Tibial nerve (tissue), 4 donors: ENCODE measurements at regions not wholly inside any gene's neighbourhood (a gene's known extent, or its start where the extent isn't known, plus 50 kb on each side); places are given as distances from the start of the nearest gene placed in this dataset.

Experiments used
- DNase-seq, 2 donors: peaks; one replicate each; pipeline ENCODE4 v3.0.0-alpha.2; 2019; ENCODE audit warnings: low spot score in 2 of 2
- H3K27ac ChIP-seq, 4 donors: fragments of 200-600 bp; sonication (generic) in 3 of 4; one replicate each; pipeline ENCODE4 v1.5.1; 2017 to 2019; ENCODE audit warnings: mild to moderate bottlenecking in 1 of 4
- H3K27me3 ChIP-seq, 2 donors: fragments of 200-600 bp; sonication (generic) in 1 of 2; one replicate each; pipeline versions ENCODE4 v1.5.1 to v1.6.0; 2017 to 2019
- H3K36me3 ChIP-seq, 3 donors: fragments of 200-600 bp; sonication (generic); one replicate each; pipeline ENCODE4 v1.5.1; 2018 to 2019
- H3K4me1 ChIP-seq, 4 donors: fragments of 200-600 bp; sonication (generic) in 3 of 4; one replicate each; pipeline ENCODE4 v1.5.1; 2017 to 2019
- H3K4me3 ChIP-seq, 4 donors: fragments of 200-600 bp; sonication (generic) in 3 of 4; one replicate each; pipeline ENCODE4 v1.5.1; 2017 to 2019; ENCODE audit warnings: mild to moderate bottlenecking in 1 of 4, moderate library complexity in 1 of 4
- H3K9me3 ChIP-seq, 4 donors: fragments of 200-600 bp; sonication (generic) in 3 of 4; one replicate each; pipeline ENCODE4 v1.5.1; 2017 to 2019
- CTCF ChIP-seq, 5 experiments: fragments of 200-600 bp in 3 of 5; fragments of 450-650 bp in 2 of 5; sonication (generic) in 3 of 5; IDR thresholded peaks; one replicate each; pipeline ENCODE4 v1.5.1; 2016 to 2019; ENCODE audit warnings: antibody characterized with exemption in 5 of 5, mild to moderate bottlenecking in 3 of 5, moderate library complexity in 2 of 5
- EP300 ChIP-seq, 2 donors: sonication (generic); formaldehyde crosslinking; IDR thresholded peaks; one replicate each; pipeline ENCODE4 v1.6.1; 2017; ENCODE audit warnings: antibody characterized with exemption in 2 of 2, mild to moderate bottlenecking in 1 of 2
- POLR2A ChIP-seq, 2 donors: fragments of 450-650 bp; IDR thresholded peaks; one replicate each; pipeline ENCODE4 v1.6.1; 2017; ENCODE audit warnings: antibody characterized with exemption in 2 of 2, mild to moderate bottlenecking in 2 of 2, moderate library complexity in 2 of 2
- WGBS, 2 donors: methylation state at CpG; one replicate each; pipeline ENCODE4 v1.1.5; 2018; 5-methylcytosine and 5-hydroxymethylcytosine counted together

GRCh38 chr7:19463581-19463980 is 245.3 kb downstream of the POLR1F start:
- 92 to 96% methylated on average over 3 of the region's 3 CpGs for whole genome bisulfite sequencing, 2 donors
- H3K9me3 ChIP-seq, result no peaks in the 10 kb centered on the region
- H3K27ac ChIP-seq, result no peak overlapping the region
- no peak for TF ChIP-seq CTCF (IDR thresholded peaks at IDR 0.05)
- TF ChIP-seq POLR2A (IDR thresholded peaks at IDR 0.05), result no peak
- TF ChIP-seq EP300 (IDR thresholded peaks at IDR 0.05), result no peak
- H3K4me1 ChIP-seq, result no peaks in the 10 kb centered on the region
- H3K4me3 ChIP-seq, result no peak overlapping the region
- no peaks in the 10 kb centered on the region for H3K27me3 ChIP-seq
- DNase-seq, result no peak
- no peaks in the 10 kb centered on the region for H3K36me3 ChIP-seq

- H3K27ac ChIP-seq, result no peak overlapping the region
- H3K9me3 ChIP-seq, result peaks cover 0 to 8% (median 2%) of the 10 kb centered on the region in 4 donors
- H3K36me3 ChIP-seq, result no peaks in the 10 kb centered on the region
- H3K4me1 ChIP-seq, result no peaks in the 10 kb centered on the region
- TF ChIP-seq EP300 (IDR thresholded peaks at IDR 0.05) (no peak), CTCF (IDR thresholded peaks at IDR 0.05) (no peak), POLR2A (IDR thresholded peaks at IDR 0.05) (no peak)
- DNase-seq, result no peak
- no peaks in the 10 kb centered on the region for H3K27me3 ChIP-seq
- no peak overlapping the region for H3K4me3 ChIP-seq
- 29 to 32% methylated on average over 2 of the region's 2 CpGs for WGBS, 2 donors
Measured at GRCh38 chr7:19455623-19456022, 253.2 kb downstream of the POLR1F start.

DNA sequence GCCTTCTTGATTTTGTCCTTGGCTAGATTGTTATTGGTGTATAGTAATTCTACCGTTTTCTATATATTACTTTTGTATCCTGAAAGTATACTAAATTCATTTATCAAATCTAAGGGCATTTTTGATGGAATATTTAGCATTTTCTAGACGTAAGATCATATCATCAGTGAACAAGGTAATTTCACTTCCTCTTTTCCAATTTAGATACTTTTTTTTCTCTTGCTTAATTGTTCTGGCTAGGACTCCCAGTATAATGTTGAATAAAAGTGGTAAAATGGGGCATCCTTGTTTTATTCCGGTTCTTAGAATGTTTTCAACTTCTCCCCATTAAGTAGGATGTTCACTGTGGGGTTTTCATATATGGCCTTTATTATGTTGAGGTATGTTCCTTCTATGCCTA is 260.7 kb downstream of the POLR1F start:
- 82 to 92% methylated on average over 3 of the region's 3 CpGs for WGBS, 2 donors
- H3K27ac ChIP-seq, result no peak overlapping the region
- no peaks in the 10 kb centered on the region for H3K36me3 ChIP-seq
- no peaks in the 10 kb centered on the region for H3K4me1 ChIP-seq
- DNase-seq, result no peak
- H3K4me3 ChIP-seq, result no peak overlapping the region
- TF ChIP-seq CTCF (IDR thresholded peaks at IDR 0.05) (no peak), POLR2A (IDR thresholded peaks at IDR 0.05) (no peak), EP300 (IDR thresholded peaks at IDR 0.05) (no peak)
- peaks cover 0 to 8% (median 2%) of the 10 kb centered on the region in 4 donors for H3K9me3 ChIP-seq
- H3K27me3 ChIP-seq, result no peaks in the 10 kb centered on the region

DNA sequence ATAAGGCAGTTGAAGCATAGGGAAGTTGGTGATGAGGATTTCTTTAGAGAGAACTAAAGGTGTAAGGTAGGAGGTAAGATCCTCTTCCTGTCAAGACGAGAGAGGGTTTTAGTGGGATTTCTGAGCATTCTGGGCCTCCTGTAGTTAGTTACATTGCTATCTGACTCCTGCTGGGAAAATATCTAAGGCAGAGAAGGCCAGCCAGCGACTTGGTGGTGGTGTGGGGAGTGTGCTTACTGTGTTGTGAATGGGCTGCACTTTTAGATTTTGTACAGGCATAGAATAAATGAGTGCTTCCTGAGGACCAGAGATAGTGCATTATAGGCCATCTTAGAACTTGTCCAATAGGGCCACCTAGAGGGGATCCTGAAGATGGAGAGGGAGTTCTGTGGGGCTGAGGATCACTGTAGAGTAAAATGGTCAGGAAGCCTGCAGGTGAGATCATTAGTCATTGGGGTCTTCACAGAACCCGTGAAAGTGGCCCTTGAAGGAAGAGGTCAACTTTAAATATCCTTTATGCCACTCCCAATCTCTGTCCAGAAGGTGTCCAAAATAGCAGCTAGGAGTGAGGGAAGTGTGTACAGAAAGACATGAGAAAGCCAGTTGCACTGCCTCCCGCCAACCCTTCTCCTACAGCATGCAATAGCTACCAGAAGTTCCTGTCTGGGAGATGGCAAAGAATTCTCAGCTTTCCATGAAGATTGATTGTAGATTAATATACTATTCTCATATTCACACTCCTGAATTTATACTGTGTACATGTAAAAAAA is 266.6 kb downstream of the POLR1F start:
- no peaks in the 10 kb centered on the region for H3K4me1 ChIP-seq
- TF ChIP-seq POLR2A (IDR thresholded peaks at IDR 0.05) (no peak), EP300 (IDR thresholded peaks at IDR 0.05) (no peak), CTCF (IDR thresholded peaks at IDR 0.05) (no peak)

DNA sequence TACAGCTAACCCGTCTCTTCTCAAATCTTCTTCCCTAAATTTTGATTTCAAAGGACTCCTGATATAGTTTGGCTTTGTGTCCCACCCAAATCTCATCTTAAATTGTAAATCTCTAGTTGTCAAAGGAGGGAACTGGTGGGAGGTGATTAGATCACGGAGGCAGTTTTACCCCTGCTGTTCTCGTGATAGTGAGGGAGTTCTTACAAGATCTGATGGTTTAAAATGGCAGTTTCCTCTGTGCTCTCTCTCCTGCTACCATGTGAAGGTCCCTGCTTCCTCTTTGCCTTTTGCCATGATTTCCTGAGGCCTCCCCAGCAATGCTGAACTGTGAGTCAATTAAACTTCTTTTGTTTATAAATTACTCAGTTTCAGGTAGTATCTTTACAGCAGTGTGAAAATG is 269.3 kb downstream of the POLR1F start:
- Histone ChIP-seq H3K27ac (no peak overlapping the region), H3K36me3 (no peaks in the 10 kb centered on the region), H3K9me3 (no peaks in the 10 kb centered on the region), H3K4me3 (no peak overlapping the region), H3K27me3 (no peaks in the 10 kb centered on the region), H3K4me1 (no peaks in the 10 kb centered on the region)
- 70% methylated on average over 3 of the region's 3 CpGs for WGBS, 2 donors
- TF ChIP-seq EP300 (IDR thresholded peaks at IDR 0.05) (no peak), CTCF (IDR thresholded peaks at IDR 0.05) (no peak), POLR2A (IDR thresholded peaks at IDR 0.05) (no peak)
- DNase-seq, result no peak

More for the DNA sequence above, 266.6 kb downstream of the POLR1F start:
- no peak for DNase-seq
- WGBS, 2 donors, result 60 to 75% methylated on average over 4 of the region's 4 CpGs
- no peaks in the 10 kb centered on the region for H3K27me3 ChIP-seq
- H3K36me3 ChIP-seq, result no peaks in the 10 kb centered on the region
- no peaks in the 10 kb centered on the region for H3K9me3 ChIP-seq
- no peak overlapping the region for H3K4me3 ChIP-seq
- H3K27ac ChIP-seq, result no peak overlapping the region
